Right lobe of liver (tissue), 6 donors: ENCODE measurements at regions not wholly inside any gene's neighbourhood (a gene's known extent, or its start where the extent isn't known, plus 50 kb on each side); places are given as distances from the start of the nearest gene placed in this dataset.

Experiments used
- ATAC-seq, 4 donors: fragments of 200-7000 bp; cut with Tn5 transposase; one replicate each; pipeline ENCODE4 v1.9.1; 2020; ENCODE audit warnings: mild to moderate bottlenecking in 4 of 4, moderate library complexity in 4 of 4
- DNase-seq, 3 donors: peaks; one replicate each; pipeline ENCODE4 v3.0.0-alpha.2; 2020
- H3K27ac ChIP-seq, 3 donors: fragments of 200-600 bp; one replicate each; pipeline ENCODE4 v1.8.0; 2022
- H3K27me3 ChIP-seq, 2 donors: fragments of 200-600 bp; one replicate each; pipeline ENCODE4 v1.8.0; 2022
- H3K36me3 ChIP-seq, 4 donors: fragments of 200-600 bp; sonication (generic) in 1 of 4; one replicate each; pipeline versions ENCODE4 v1.5.1 to v1.8.0; 2017 to 2022; ENCODE audit warnings: control low read depth in 1 of 4
- H3K4me1 ChIP-seq, 4 donors: fragments of 200-600 bp; sonication (generic) in 1 of 4; one replicate each; pipeline versions ENCODE4 v1.5.1 to v1.8.0; 2017 to 2022; ENCODE audit warnings: control low read depth in 1 of 4
- H3K4me3 ChIP-seq, 3 donors: fragments of 200-600 bp; one replicate each; pipeline ENCODE4 v1.8.0; 2022
- H3K9me3 ChIP-seq, 4 donors: fragments of 200-600 bp; sonication (generic) in 1 of 4; one replicate each; pipeline versions ENCODE4 v1.5.1 to v1.8.0; 2017 to 2022; ENCODE audit warnings: control low read depth in 1 of 4
- CTCF ChIP-seq, 4 donors: fragments of 200-600 bp in 3 of 4; fragments of 450-650 bp in 1 of 4; IDR thresholded peaks; one replicate each; pipeline versions ENCODE4 v1.5.1 to v1.8.0; 2016 to 2022; ENCODE audit warnings: antibody characterized with exemption in 4 of 4, mild to moderate bottlenecking in 2 of 4
- POLR2A ChIP-seq: fragments of 450-650 bp; IDR thresholded peaks from one replicate; pipeline ENCODE4 v1.6.1; 2017; ENCODE audit warnings: antibody characterized with exemption, mild to moderate bottlenecking
- WGBS: methylation state at CpG from one replicate; pipeline ENCODE4 v1.1.6; 2018; ENCODE audit warnings: low coverage, low lambda C conversion rate; ENCODE audit not compliant: insufficient coverage; ENCODE audit errors: missing lambda C conversion rate; 5-methylcytosine and 5-hydroxymethylcytosine counted together
- intact Hi-C, 2 donors: fragments of 100-400 bp; cut with DNase I; formaldehyde crosslinking; loops; one replicate each; pipeline versions ENCODE4 v1.11.2 to v1.14.1; 2022
- donor health status: DM: no; HTN: yes; CAD: no.
- donor health status: DM: no; HTN: no; CAD: no.
- donor health status: DM: no; HTN: no; CAD: no.
- donor health status: DM: no; HTN: yes; CAD: no.
- donor health status: DM: no; HTN: yes; CAD: no.

GRCh38 chr5:67538855-67539506 lies 342.4 kb upstream of the CD180 start:
- no peak for ATAC-seq
- 53% methylated on average over 2 of the region's 2 CpGs for WGBS
- no peak overlapping the region for H3K27ac ChIP-seq

GRCh38 chr5:67537439-67538148 lies 341.0 kb upstream of the CD180 start:
- peaks cover 0 to 7% (median 0%) of the 10 kb centered on the region in 4 donors for H3K4me1 ChIP-seq
- no peak overlapping the region for H3K27ac ChIP-seq
- intact Hi-C loops = no loop called here
- WGBS = 58% methylated on average over 5 of the region's 5 CpGs
- peak; percentile 29 to 61 (median 49) for ATAC-seq
- no peaks in the 10 kb centered on the region for H3K36me3 ChIP-seq
- H3K4me3 ChIP-seq = peak overlapping the region in 1 of 3 donors; percentile 12
- H3K9me3 ChIP-seq = no peaks in the 10 kb centered on the region
- no peak for TF ChIP-seq POLR2A
- no peak for TF ChIP-seq CTCF (IDR thresholded peaks at IDR 0.05)
- no peak for DNase-seq
- H3K27me3 ChIP-seq = no peaks in the 10 kb centered on the region

More at GRCh38 chr5:67538855-67539506, 342.4 kb upstream of the CD180 start:
- Histone ChIP-seq H3K4me3 (no peak overlapping the region), H3K4me1 (peaks cover 0 to 7% (median 0%) of the 10 kb centered on the region in 4 donors), H3K36me3 (no peaks in the 10 kb centered on the region), H3K9me3 (no peaks in the 10 kb centered on the region), H3K27me3 (no peaks in the 10 kb centered on the region)
- TF ChIP-seq CTCF (IDR thresholded peaks at IDR 0.05) (no peak), POLR2A (no peak)
- intact Hi-C loops = no loop called here
- DNase-seq = no peak

- ATAC-seq = peak in 2 of 4 donors; percentile 14 to 45
- intact Hi-C loops = no loop called here
Observed at GRCh38 chr5:67536866-67537265, 340.3 kb upstream of the CD180 start.

GRCh38 chr5:67530609-67531255 lies 334.1 kb upstream of the CD180 start:
- TF ChIP-seq CTCF (IDR thresholded peaks at IDR 0.05) (no peak), POLR2A (no peak)
- Histone ChIP-seq H3K9me3 (no peaks in the 10 kb centered on the region), H3K4me1 (no peaks in the 10 kb centered on the region), H3K36me3 (no peaks in the 10 kb centered on the region), H3K27me3 (no peaks in the 10 kb centered on the region), H3K27ac (no peak overlapping the region), H3K4me3 (no peak overlapping the region)
- DNase-seq (no peak), ATAC-seq (no peak)
- intact Hi-C loops = no loop called here
- WGBS = 88% methylated on average over 6 of the region's 6 CpGs

More at GRCh38 chr5:67536866-67537265, 340.3 kb upstream of the CD180 start:
- peaks cover 0 to 7% (median 0%) of the 10 kb centered on the region in 4 donors for H3K4me1 ChIP-seq
- H3K36me3 ChIP-seq = no peaks in the 10 kb centered on the region
- H3K9me3 ChIP-seq = no peaks in the 10 kb centered on the region
- no peaks in the 10 kb centered on the region for H3K27me3 ChIP-seq
- no peak for TF ChIP-seq CTCF (IDR thresholded peaks at IDR 0.05)
- no peak for TF ChIP-seq POLR2A
- H3K4me3 ChIP-seq = peak overlapping the region in 1 of 3 donors; percentile 12
- no peak overlapping the region for H3K27ac ChIP-seq
- DNase-seq = no peak
- 54% methylated on average over 3 of the region's 3 CpGs for WGBS
